ENCODE measurements at regions not wholly inside any gene's neighbourhood (a gene's known extent, or its start where the extent isn't known, plus 50 kb on each side); places are given as distances from the start of the nearest gene placed in this dataset.

DNA sequence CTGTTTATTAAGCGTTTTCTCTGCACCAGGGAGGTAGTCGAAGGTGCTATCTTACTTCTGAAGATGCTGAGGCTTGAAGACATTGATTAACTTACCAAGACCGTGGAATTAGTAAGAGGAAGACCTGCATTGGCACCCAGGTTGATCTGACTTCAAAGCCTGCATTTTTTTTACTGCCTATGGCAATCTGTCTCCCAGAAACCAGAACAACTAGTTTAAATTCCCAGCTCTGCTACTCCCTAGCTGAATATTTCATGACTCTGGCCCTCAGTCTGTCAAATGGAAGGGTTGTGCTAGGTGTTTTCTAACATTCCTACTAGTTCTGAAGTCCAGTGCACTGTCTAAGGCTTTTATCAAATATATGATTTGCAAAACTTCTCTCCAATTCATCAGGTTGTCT, 52.0 kb upstream of the GRAMD1B start:
- DNase-seq (no peak), ATAC-seq (ENCODE audit: low FRiP score in 2 of 2) (no peak)
- no peaks in the 10 kb centered on the region for H3K9me3 ChIP-seq
- no peaks in the 10 kb centered on the region for H3K4me1 ChIP-seq
- no peak overlapping the region for H3K27ac ChIP-seq
- no peak overlapping the region for H3K4me3 ChIP-seq
- 84 to 91% methylated on average over 3 of the region's 3 CpGs for WGBS, 2 donors
- H3K27me3 ChIP-seq, result no peaks in the 10 kb centered on the region
- TF ChIP-seq CTCF (IDR thresholded peaks at IDR 0.05) (no peak), POLR2A (IDR thresholded peaks at IDR 0.05) (no peak), EP300 (IDR thresholded peaks at IDR 0.05) (no peak), POLR2AphosphoS5 (IDR thresholded peaks at IDR 0.05) (no peak)
- no peaks in the 10 kb centered on the region for H3K36me3 ChIP-seq

- TF ChIP-seq EP300 (IDR thresholded peaks at IDR 0.05), result no peak
- no peak for TF ChIP-seq CTCF (IDR thresholded peaks at IDR 0.05)
- TF ChIP-seq POLR2AphosphoS5 (IDR thresholded peaks at IDR 0.05), result no peak
- TF ChIP-seq POLR2A (IDR thresholded peaks at IDR 0.05), result no peak
- H3K27me3 ChIP-seq, result no peaks in the 10 kb centered on the region
- no peaks in the 10 kb centered on the region for H3K9me3 ChIP-seq
- ATAC-seq (ENCODE audit: low FRiP score in 2 of 2) (no peak), DNase-seq (no peak)
- H3K27ac ChIP-seq, result no peak overlapping the region
- WGBS, 2 donors, result 69% methylated on average over 5 of the region's 5 CpGs
- H3K4me3 ChIP-seq, result no peak overlapping the region
- no peaks in the 10 kb centered on the region for H3K36me3 ChIP-seq
- no peaks in the 10 kb centered on the region for H3K4me1 ChIP-seq
These were observed 52.7 kb upstream of the GRAMD1B start for GRCh38 chr11:123377355-123377754.

DNA sequence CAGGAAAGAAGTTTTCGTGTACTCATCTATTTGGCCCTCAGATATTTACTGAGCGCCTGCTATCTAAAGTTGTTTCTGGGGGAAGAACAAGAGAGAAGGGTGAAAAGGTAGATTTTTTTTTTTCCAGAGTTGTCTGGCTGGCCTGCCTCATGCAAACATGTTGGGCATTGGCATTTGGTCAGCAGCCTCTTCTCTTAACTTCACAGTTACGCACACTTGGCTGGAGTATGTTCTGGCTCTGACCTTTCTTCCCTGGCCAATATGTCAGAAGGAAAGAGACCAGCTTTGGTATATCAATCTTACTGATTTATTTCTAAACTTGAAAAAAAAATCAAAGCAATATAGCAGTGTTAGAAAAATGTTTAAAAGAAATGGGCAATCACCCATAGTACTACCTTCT, 54.2 kb upstream of the GRAMD1B start:
- Histone ChIP-seq H3K4me1 (no peaks in the 10 kb centered on the region), H3K9me3 (no peaks in the 10 kb centered on the region), H3K4me3 (no peak overlapping the region), H3K27ac (no peak overlapping the region), H3K27me3 (no peaks in the 10 kb centered on the region), H3K36me3 (no peaks in the 10 kb centered on the region)
- ATAC-seq (ENCODE audit: low FRiP score in 2 of 2) (no peak), DNase-seq (no peak)
- TF ChIP-seq POLR2A (IDR thresholded peaks at IDR 0.05) (no peak), CTCF (IDR thresholded peaks at IDR 0.05) (no peak), POLR2AphosphoS5 (IDR thresholded peaks at IDR 0.05) (no peak), EP300 (IDR thresholded peaks at IDR 0.05) (no peak)
- WGBS, 2 donors, result 79 to 87% methylated on average over 3 of the region's 3 CpGs

- no peaks in the 10 kb centered on the region for H3K36me3 ChIP-seq
- ATAC-seq (ENCODE audit: low FRiP score in 2 of 2) (no peak), DNase-seq (no peak)
- no peaks in the 10 kb centered on the region for H3K4me1 ChIP-seq
- no peak overlapping the region for H3K4me3 ChIP-seq
- no peaks in the 10 kb centered on the region for H3K27me3 ChIP-seq
- H3K9me3 ChIP-seq, result no peaks in the 10 kb centered on the region
- H3K27ac ChIP-seq, result no peak overlapping the region
- 67 to 78% methylated on average over 5 of the region's 5 CpGs for WGBS, 2 donors
- no peak for TF ChIP-seq EP300 (IDR thresholded peaks at IDR 0.05)
- TF ChIP-seq POLR2AphosphoS5 (IDR thresholded peaks at IDR 0.05), result no peak
- TF ChIP-seq CTCF (IDR thresholded peaks at IDR 0.05), result no peak
- no peak for TF ChIP-seq POLR2A (IDR thresholded peaks at IDR 0.05)
These were observed 55.5 kb upstream of the GRAMD1B start for GRCh38 chr11:123374622-123374968.

DNA sequence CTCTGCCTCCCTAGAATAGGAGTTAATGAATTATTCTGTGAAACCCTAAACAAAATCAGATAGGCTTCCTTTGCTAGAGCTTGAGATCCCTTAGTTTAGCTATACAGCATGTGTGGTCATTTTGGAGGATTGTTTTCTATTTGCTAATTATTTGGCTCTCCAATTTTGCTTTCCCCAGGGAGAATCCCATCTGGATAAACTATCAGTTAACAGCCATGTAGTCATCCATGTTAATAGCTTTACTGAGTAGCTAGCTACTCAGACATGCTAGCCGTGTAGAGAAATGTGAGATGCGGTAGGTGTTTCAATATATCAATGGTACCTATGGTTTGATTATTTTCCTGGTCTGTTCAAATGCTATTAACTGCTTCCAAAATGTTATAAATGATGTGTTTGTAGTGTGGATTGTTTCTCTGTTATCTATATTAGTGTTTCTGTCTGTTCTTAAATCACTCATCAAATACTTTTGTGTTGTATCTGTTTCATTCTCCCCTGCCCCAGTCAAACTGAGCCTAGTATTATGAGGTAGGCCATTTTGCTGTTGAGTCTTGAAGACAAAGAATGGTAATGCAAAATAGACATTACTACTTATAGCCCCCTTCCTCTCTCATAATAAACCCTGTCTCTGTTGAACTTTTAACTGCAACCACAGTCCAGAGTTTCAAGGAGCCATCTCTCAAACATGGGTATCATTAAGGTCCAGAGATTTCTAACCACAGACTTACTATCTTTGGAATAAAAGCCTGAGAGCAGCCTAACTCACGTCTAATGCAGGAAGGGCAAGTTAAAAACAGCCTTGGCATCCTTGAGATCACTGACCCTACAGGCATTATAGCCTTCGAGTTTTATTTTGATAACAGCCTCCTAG, 56.1 kb upstream of the GRAMD1B start:
- Histone ChIP-seq H3K27ac (no peak overlapping the region), H3K4me1 (no peaks in the 10 kb centered on the region), H3K27me3 (no peaks in the 10 kb centered on the region), H3K9me3 (no peaks in the 10 kb centered on the region), H3K4me3 (no peak overlapping the region), H3K36me3 (no peaks in the 10 kb centered on the region)
- no peak for DNase-seq
- ATAC-seq (ENCODE audit: low FRiP score in 2 of 2), result no peak
- 60 to 74% methylated on average over 4 of the region's 4 CpGs for WGBS, 2 donors
- no peak for TF ChIP-seq POLR2A (IDR thresholded peaks at IDR 0.05)
- TF ChIP-seq POLR2AphosphoS5 (IDR thresholded peaks at IDR 0.05), result no peak
- no peak for TF ChIP-seq CTCF (IDR thresholded peaks at IDR 0.05)
- no peak for TF ChIP-seq EP300 (IDR thresholded peaks at IDR 0.05)

Data from upper lobe of left lung (tissue), 6 donors.